ENCODE measurements at regions not wholly inside any gene's neighbourhood (a gene's known extent, or its start where the extent isn't known, plus 50 kb on each side); places are given as distances from the start of the nearest gene placed in this dataset.

DNA sequence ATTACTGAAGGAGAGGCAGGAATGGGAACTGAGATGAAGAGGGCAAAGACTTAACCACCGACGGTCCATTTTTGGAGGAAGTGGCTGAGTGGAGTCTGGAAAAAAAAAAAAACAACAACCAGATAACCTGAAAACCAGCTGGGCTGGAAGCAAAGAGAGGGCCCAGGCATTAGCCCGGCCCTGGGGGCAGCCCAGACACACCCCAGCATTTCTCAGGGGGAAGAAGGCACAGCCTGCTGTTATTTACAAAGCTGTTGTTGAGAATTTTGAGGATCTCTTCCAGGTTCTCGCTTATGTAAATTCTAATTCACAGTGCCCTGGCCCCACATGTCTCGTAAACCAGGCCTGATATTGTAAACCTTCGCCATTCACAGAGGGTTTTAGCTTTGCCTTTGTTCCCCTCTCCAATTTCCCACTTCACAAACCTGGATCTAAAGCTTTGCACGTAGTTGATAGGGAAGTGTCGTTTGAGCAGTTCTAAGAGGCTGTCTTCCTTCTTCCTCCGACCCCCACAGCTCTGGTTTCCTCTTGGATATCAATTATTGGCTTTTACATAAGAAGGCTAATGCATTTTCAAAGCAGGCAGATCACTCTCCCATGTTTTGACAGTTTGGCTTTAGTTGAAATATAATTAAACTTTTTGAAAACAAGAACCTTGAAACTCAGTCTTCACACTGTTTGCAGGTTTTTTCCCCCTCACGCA is 161.8 kb upstream of the IRF2BP2 start:
- intact Hi-C loops (cut with DNase I) = no loop called here
- ATAC-seq (peak; percentile 6), DNase-seq (no peak)

GRCh38 chr1:234770924-234771540 is 161.1 kb upstream of the IRF2BP2 start:
- Histone ChIP-seq H3K36me3 (no peaks in the 10 kb centered on the region), H3K4me3 (no peak overlapping the region), H3K9me3 (no peaks in the 10 kb centered on the region), H3K27me3 (no peaks in the 10 kb centered on the region), H3K27ac (peak overlapping the region; percentile 74), H3K4me1 (peaks cover 14% of the 10 kb centered on the region)
- DNase-seq (no peak), ATAC-seq (no peak)
- TF ChIP-seq, protein P1, sequence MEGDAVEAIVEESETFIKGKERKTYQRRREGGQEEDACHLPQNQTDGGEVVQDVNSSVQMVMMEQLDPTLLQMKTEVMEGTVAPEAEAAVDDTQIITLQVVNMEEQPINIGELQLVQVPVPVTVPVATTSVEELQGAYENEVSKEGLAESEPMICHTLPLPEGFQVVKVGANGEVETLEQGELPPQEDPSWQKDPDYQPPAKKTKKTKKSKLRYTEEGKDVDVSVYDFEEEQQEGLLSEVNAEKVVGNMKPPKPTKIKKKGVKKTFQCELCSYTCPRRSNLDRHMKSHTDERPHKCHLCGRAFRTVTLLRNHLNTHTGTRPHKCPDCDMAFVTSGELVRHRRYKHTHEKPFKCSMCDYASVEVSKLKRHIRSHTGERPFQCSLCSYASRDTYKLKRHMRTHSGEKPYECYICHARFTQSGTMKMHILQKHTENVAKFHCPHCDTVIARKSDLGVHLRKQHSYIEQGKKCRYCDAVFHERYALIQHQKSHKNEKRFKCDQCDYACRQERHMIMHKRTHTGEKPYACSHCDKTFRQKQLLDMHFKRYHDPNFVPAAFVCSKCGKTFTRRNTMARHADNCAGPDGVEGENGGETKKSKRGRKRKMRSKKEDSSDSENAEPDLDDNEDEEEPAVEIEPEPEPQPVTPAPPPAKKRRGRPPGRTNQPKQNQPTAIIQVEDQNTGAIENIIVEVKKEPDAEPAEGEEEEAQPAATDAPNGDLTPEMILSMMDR (IDR thresholded peaks at IDR 0.05) = no peak
- intact Hi-C loops (cut with DNase I) = no loop called here

More for the DNA sequence above, 161.8 kb upstream of the IRF2BP2 start:
- H3K4me1 ChIP-seq = peaks cover 14% of the 10 kb centered on the region
- H3K27me3 ChIP-seq = no peaks in the 10 kb centered on the region
- H3K4me3 ChIP-seq = no peak overlapping the region
- TF ChIP-seq, protein P1 (IDR thresholded peaks at IDR 0.05) = no peak
- H3K27ac ChIP-seq = peak overlapping the region; percentile 74
- no peaks in the 10 kb centered on the region for H3K36me3 ChIP-seq
- no peaks in the 10 kb centered on the region for H3K9me3 ChIP-seq

GRCh38 chr1:234769986-234770795 is 160.2 kb upstream of the IRF2BP2 start:
- DNase-seq (no peak), ATAC-seq (no peak)
- Histone ChIP-seq H3K36me3 (no peaks in the 10 kb centered on the region), H3K4me1 (peaks cover 14% of the 10 kb centered on the region), H3K27me3 (no peaks in the 10 kb centered on the region), H3K27ac (no peak overlapping the region), H3K4me3 (no peak overlapping the region), H3K9me3 (no peaks in the 10 kb centered on the region)
- TF ChIP-seq, protein P1 (IDR thresholded peaks at IDR 0.05) = no peak
- intact Hi-C loops (cut with DNase I) = no loop called here

- H3K27ac ChIP-seq = no peak overlapping the region
- H3K9me3 ChIP-seq = no peaks in the 10 kb centered on the region
- intact Hi-C loops (cut with DNase I) = no loop called here
- H3K4me1 ChIP-seq = peaks cover 14% of the 10 kb centered on the region
- H3K36me3 ChIP-seq = no peaks in the 10 kb centered on the region
- TF ChIP-seq, protein P1 (IDR thresholded peaks at IDR 0.05) = no peak
- no peak for DNase-seq
- no peak for ATAC-seq
- no peaks in the 10 kb centered on the region for H3K27me3 ChIP-seq
- no peak overlapping the region for H3K4me3 ChIP-seq
Measured at GRCh38 chr1:234769284-234769985, 159.5 kb upstream of the IRF2BP2 start.

DNA sequence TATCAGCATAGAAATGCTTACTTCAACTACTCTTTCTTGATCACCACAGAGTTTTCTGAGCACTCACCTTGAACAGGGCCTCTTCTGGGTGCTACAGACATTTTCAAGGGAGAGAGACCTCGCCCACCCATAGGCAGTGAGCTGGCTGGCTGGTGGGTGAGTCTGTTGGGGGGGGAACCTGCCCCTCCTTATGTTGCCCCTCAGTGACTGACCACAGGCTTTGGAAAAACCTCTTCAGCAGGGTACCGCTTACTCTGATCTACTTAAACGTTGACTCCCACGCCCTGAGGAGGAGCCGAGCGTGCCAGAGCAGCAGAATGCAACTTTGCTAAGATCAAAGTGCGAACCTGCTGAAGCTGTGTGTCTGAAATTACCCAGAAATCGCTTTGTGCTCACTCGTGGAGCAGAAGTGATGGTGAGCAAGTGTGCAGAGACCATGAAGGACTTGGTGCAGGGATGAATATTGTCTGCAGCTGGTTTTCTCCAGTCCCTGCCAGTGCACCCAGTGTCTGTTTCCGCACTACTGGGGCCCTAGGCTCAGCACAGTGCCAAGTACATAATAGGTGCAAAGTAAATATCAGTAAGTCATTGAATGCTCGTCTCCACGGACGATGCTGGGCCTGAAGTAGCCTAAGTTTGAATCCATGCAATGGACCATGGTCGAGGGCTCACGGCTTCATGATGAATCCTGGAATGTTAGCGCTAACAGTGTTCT is 158.7 kb upstream of the IRF2BP2 start:
- Histone ChIP-seq H3K36me3 (no peaks in the 10 kb centered on the region), H3K27me3 (no peaks in the 10 kb centered on the region), H3K27ac (no peak overlapping the region), H3K9me3 (no peaks in the 10 kb centered on the region), H3K4me3 (no peak overlapping the region), H3K4me1 (peaks cover 14% of the 10 kb centered on the region)
- intact Hi-C loops (cut with DNase I) = no loop called here
- TF ChIP-seq, protein P1 (IDR thresholded peaks at IDR 0.05) = no peak
- DNase-seq (no peak), ATAC-seq (no peak)
